ENCODE measurements at regions not wholly inside any gene's neighbourhood (a gene's known extent, or its start where the extent isn't known, plus 50 kb on each side); places are given as distances from the start of the nearest gene placed in this dataset.

GRCh38 chr4:189800545-189801088 is 140.1 kb upstream of the FRG1 start:
- intact Hi-C loops (cut with micrococcal nuclease), result no loop called here
- no peaks in the 10 kb centered on the region for H3K79me1 ChIP-seq (ENCODE audit: low read depth in 1 of 2, low read length in 2 of 2)
- no peak overlapping the region for H3K14ac ChIP-seq (replicated peaks; ENCODE audit: low read depth, low read length)
- H2AK9ac ChIP-seq (replicated peaks; ENCODE audit: low read depth, low read length, poor library complexity), result no peak overlapping the region
- in situ Hi-C loops (cut with MboI; ENCODE audit: low sequenced_read_pairs), result no loop called here
- no peak overlapping the region for H4K8ac ChIP-seq (ENCODE audit: low read depth in 2 of 2, low read length in 2 of 2)
- no peaks in the 10 kb centered on the region for H3K4me1 ChIP-seq (ENCODE audit: control insufficient read depth, insufficient read depth, low read length)
- no peak overlapping the region for H2AK5ac ChIP-seq (ENCODE audit: low read depth, low read length)
- H2BK120ac ChIP-seq (ENCODE audit: low read depth, low read length), result no peak overlapping the region
- no peak overlapping the region for H2AFZ ChIP-seq (replicated peaks; ENCODE audit: low read length, poor library complexity)
- CTCF ChIA-PET, result no interaction called here
- H3K9me1 ChIP-seq (ENCODE audit: insufficient read depth, low read length), result no peaks in the 10 kb centered on the region
- H3K9ac ChIP-seq (ENCODE audit: low read depth, low read length), result no peak overlapping the region
- no CpG with 5 or more reads among the region's 5 CpGs for WGBS, 2 experiments (ENCODE audit: extremely low coverage in 2 of 2, insufficient read length in 1 of 2)
- no peak for DNase-seq
- TF ChIP-seq SMC3 (IDR thresholded peaks at IDR 0.05; ENCODE audit: low read depth, low read length) (no peak), FOS (IDR thresholded peaks at IDR 0.05; ENCODE audit: low read depth, low read length) (no peak), USF2 (IDR thresholded peaks at IDR 0.05; ENCODE audit: low read depth, low read length) (no peak)
- no peak overlapping the region for H3K18ac ChIP-seq (ENCODE audit: low read depth, low read length)
- no peak overlapping the region for H2BK20ac ChIP-seq (ENCODE audit: low read depth, low read length)
- peaks cover 11% of the 10 kb centered on the region; the same call in 1 of the 2 replicates for H3K9me3 ChIP-seq (ENCODE audit: control insufficient read depth, insufficient read depth, low read length)
- no peaks in the 10 kb centered on the region for H3K27me3 ChIP-seq (ENCODE audit: control insufficient read depth, insufficient read depth, low read length)
- H2BK5ac ChIP-seq (ENCODE audit: low read depth, low read length, poor library complexity, severe bottlenecking), result no peak overlapping the region
- no peak overlapping the region for H2BK15ac ChIP-seq (ENCODE audit: low read depth, low read length)
- no peak overlapping the region for H3K56ac ChIP-seq (ENCODE audit: extremely low read depth, insufficient read depth, low read length)
- no peak overlapping the region for H3K4me2 ChIP-seq (ENCODE audit: low read depth, low read length)
- no peak overlapping the region for H3K4ac ChIP-seq (ENCODE audit: low read depth, low read length)
- H3K4me3 ChIP-seq (ENCODE audit: insufficient read depth, low read depth, low read length), result no peak overlapping the region
- POLR2A ChIA-PET (ENCODE audit: unreplicated experiment), result no interaction called here
- ATAC-seq (ENCODE audit: low read depth), result no peak
- no peak overlapping the region for H3K23ac ChIP-seq (ENCODE audit: low read depth, low read length)
- H3K36me3 ChIP-seq (ENCODE audit: control insufficient read depth, insufficient read depth, low read length), result no peaks in the 10 kb centered on the region
- no TSS peak for BruUV-seq (replicated peaks)
- no peak overlapping the region for H3K27ac ChIP-seq (ENCODE audit: insufficient read depth, low read length)
- H4K5ac ChIP-seq (ENCODE audit: low read depth, low read length), result no peak overlapping the region
- dilution Hi-C loops (cut with HindIII; ENCODE audit: low sequenced_read_pairs, unreplicated experiment), result no loop called here
- H4K91ac ChIP-seq (ENCODE audit: insufficient read depth, low read depth, low read length), result no peak overlapping the region
- H4K20me1 ChIP-seq (ENCODE audit: insufficient read depth, low read length), result no peaks in the 10 kb centered on the region

Data from IMR-90 (cell line).